ENCODE measurements at regions not wholly inside any gene's neighbourhood (a gene's known extent, or its start where the extent isn't known, plus 50 kb on each side); places are given as distances from the start of the nearest gene placed in this dataset.

GRCh38 chr14:101454229-101454628, 107.1 kb upstream of the DIO3 start:
- no peak for TF ChIP-seq CTCF (IDR thresholded peaks at IDR 0.05)
- no peak for TF ChIP-seq POLR2A (IDR thresholded peaks at IDR 0.05)
